ENCODE measurements at regions not wholly inside any gene's neighbourhood (a gene's known extent, or its start where the extent isn't known, plus 50 kb on each side); places are given as distances from the start of the nearest gene placed in this dataset.

GRCh38 chr5:63483338-63483737 lies 478.9 kb downstream of the HTR1A start:
- TF ChIP-seq CTCF (conservative IDR thresholded peaks at IDR 0.05; ENCODE audit: low read depth, low read length) = no peak
- no peak for DNase-seq (ENCODE audit: low read depth)
- no peak overlapping the region for H3K4me3 ChIP-seq (ENCODE audit: low read depth, low read length)

DNA sequence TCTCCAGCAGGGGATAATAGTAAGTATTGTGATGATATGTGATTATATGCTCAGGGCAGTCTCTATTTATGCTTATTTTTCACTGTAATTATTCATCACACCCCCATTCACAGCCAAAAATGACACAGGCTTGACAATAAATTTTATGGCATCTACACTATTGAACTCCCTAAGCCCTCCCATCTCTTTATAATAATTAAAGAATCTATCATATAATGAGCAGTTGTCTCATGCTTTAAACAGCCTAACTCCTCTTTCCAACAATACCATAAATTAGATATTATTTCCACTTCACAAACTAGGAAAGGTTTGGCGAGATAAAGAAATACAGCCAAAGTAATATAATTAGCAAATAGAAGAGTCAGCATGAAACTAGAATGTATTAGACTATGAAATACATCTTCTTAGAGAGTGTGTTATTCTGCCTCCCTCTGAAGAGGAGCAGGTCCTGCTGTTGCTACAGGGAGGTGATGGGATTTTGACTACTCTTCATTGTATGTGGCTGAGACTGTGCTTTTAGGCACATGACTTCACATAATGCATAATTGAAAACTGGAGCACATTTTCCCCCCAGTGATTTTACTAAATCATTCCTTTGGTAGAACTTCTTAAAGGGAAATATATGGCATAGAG lies 488.8 kb downstream of the HTR1A start:
- no peak for TF ChIP-seq CTCF (conservative IDR thresholded peaks at IDR 0.05; ENCODE audit: low read depth, low read length)
- DNase-seq (ENCODE audit: low read depth) = no peak
- H3K4me3 ChIP-seq (ENCODE audit: low read depth, low read length) = no peak overlapping the region

- TF ChIP-seq CTCF (conservative IDR thresholded peaks at IDR 0.05; ENCODE audit: low read depth, low read length) = no peak
- H3K4me3 ChIP-seq (ENCODE audit: low read depth, low read length) = no peak overlapping the region
- DNase-seq (ENCODE audit: low read depth) = peak; percentile 27
Measured at GRCh38 chr5:63456279-63456678, 506.0 kb downstream of the HTR1A start.

- no peak for TF ChIP-seq CTCF (conservative IDR thresholded peaks at IDR 0.05; ENCODE audit: low read depth, low read length)
- DNase-seq (ENCODE audit: low read depth) = no peak
- H3K4me3 ChIP-seq (ENCODE audit: low read depth, low read length) = no peak overlapping the region
Measured at GRCh38 chr5:63451188-63451587, 511.1 kb downstream of the HTR1A start.

DNA sequence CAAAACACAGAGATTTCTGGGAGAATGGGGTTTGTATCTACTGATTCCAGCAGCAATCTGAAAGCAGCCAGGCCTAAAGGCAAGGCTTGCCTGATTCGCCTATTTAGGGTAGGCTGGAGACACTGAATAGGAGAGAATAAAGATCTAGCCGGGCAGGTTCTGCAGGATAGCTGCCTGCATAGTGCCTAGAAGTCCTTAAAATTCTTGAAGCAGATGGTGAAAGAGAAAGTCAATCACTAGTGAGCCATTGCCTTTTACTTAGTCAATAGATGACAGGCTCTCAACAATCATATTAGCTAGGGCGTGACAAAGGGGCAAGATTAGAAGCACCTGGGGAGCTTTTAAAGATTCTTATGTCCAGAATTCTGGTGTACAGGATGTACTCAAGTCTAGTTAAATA lies 522.7 kb downstream of the HTR1A start:
- TF ChIP-seq CTCF (conservative IDR thresholded peaks at IDR 0.05; ENCODE audit: low read depth, low read length) = no peak
- no peak overlapping the region for H3K4me3 ChIP-seq (ENCODE audit: low read depth, low read length)
- no peak for DNase-seq (ENCODE audit: low read depth)

- TF ChIP-seq CTCF (conservative IDR thresholded peaks at IDR 0.05; ENCODE audit: low read depth, low read length) = no peak
- DNase-seq (ENCODE audit: low read depth) = no peak
- H3K4me3 ChIP-seq (ENCODE audit: low read depth, low read length) = no peak overlapping the region
Measured at GRCh38 chr5:63409737-63410136, 552.5 kb downstream of the HTR1A start.

- H3K4me3 ChIP-seq (ENCODE audit: low read depth, low read length) = no peak overlapping the region
- no peak for TF ChIP-seq CTCF (conservative IDR thresholded peaks at IDR 0.05; ENCODE audit: low read depth, low read length)
- DNase-seq (ENCODE audit: low read depth) = no peak
Measured at GRCh38 chr5:63408984-63409383, 553.3 kb downstream of the HTR1A start.

All from choroid plexus epithelial cell (primary cell).